Fibroblast of lung (primary cell): ENCODE measurements at regions not wholly inside any gene's neighbourhood (a gene's known extent, or its start where the extent isn't known, plus 50 kb on each side); places are given as distances from the start of the nearest gene placed in this dataset.

Source experiments
- CTCF ChIP-seq, 2 donors: IDR thresholded peaks in 1 of 2; conservative IDR thresholded peaks in 1 of 2; 1 replicate in 1 of 2; 2 replicates in 1 of 2; pipeline ENCODE4 v1.5.1; 2011 to 2012; ENCODE audit warnings: low read length in 2 of 2, control low read depth in 1 of 2, inconsistent platforms in 1 of 2, low read depth in 1 of 2, mild to moderate bottlenecking in 1 of 2
- EZH2 ChIP-seq: IDR thresholded peaks from 2 replicates; pipeline ENCODE4 v1.5.1; 2012; ENCODE audit warnings: low read length, control low read depth, mild to moderate bottlenecking; ENCODE audit errors: missing control alignments

GRCh38 chr2:175414882-175415487 is 233.5 kb upstream of the ATP5MC3 start:
- TF ChIP-seq CTCF (conservative IDR thresholded peaks at IDR 0.05 in 1 of 2, IDR thresholded peaks at IDR 0.05 in 1 of 2; ENCODE audit: low read depth in 1 of 2, low read length in 2 of 2) (peak; percentile 69 to 78), EZH2 (no peak)
